ENCODE measurements at regions not wholly inside any gene's neighbourhood (a gene's known extent, or its start where the extent isn't known, plus 50 kb on each side); places are given as distances from the start of the nearest gene placed in this dataset.

DNA sequence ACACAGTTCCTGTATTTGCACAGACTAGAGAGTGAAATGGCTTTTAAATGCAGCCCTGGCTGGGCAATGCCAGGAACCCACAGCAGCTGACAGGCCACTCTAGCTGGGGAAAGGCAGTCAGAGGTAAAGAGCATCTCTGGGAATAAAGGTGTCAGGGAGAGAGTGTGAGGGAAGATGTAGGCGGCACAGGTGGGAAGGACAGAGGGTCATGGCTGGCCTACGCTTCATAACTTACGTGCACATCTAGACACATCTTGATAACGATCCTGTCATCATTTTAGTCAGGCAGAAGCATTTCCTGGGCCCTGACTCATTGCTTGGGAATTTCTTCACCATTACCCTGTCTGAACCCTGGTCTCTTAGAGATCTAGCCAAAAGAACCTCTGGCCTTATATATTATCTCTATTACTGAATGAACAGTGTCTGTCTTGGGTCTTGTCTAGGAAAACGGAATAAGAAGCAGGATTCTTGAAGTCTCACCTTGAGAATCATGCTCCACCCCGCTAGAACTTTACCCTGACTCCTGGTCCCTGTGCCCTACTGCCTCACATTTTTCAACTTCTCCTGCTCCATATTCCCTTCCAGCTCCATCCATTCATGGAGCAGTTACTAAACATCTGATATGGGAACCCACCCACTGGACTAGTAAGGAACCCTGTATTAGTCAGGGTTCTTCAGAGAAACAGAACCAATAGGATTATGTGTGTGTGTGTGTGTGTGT is 106.4 kb upstream of the ELL2 start:
- TSS peak; percentile 99 for BruUV-seq (replicated peaks)
- no peaks in the 10 kb centered on the region for H3K27me3 ChIP-seq (ENCODE audit: insufficient read depth, low read length)
- peak overlapping the region; percentile 66 for H2AFZ ChIP-seq (ENCODE audit: low read depth, low read length, poor library complexity, severe bottlenecking)
- H3K27ac ChIP-seq (ENCODE audit: low read depth, low read length) = peak overlapping the region; percentile 2; the same call in 1 of the 2 replicates
- no peaks in the 10 kb centered on the region for H3K79me2 ChIP-seq (ENCODE audit: insufficient read depth, low read length)
- ChIA-PET RAD21 (ENCODE audit: low non-redundant PET in 1 of 2, low total read pairs in 2 of 2, uncharacterized antibody in 2 of 2, unreplicated experiment in 2 of 2) (no interaction called here), POLR2A (interaction anchor here (0.7 to 1.7 kb wide), 3 partner anchors 11 to 106 kb away, joined by 3 to 26 read pairs (median 3); partner anchors contain the start of gene ELL2), CTCF (no interaction called here)
- peak; percentile 77 for DNase-seq (ENCODE audit: low read depth, low spot score)
- H3K4me3 ChIP-seq (replicated peaks in 1 of 2; ENCODE audit: low read depth in 1 of 2, low read length in 2 of 2) = peak overlapping the region in 1 of 2 experiments; percentile 29; a peak in 2 of 4 replicates
- H3K9me3 ChIP-seq (ENCODE audit: control insufficient read depth in 1 of 2, insufficient read depth in 1 of 2, low read depth in 1 of 2, low read length in 2 of 2) = no peaks in the 10 kb centered on the region
- H3K9me2 ChIP-seq (ENCODE audit: insufficient read depth) = no peaks in the 10 kb centered on the region
- H3K4me1 ChIP-seq (ENCODE audit: control insufficient read depth in 1 of 2, insufficient read depth in 2 of 2, low read length in 2 of 2) = peaks cover 8 to 27% of the 10 kb centered on the region in 2 experiments
- peak overlapping the region; percentile 25; the same call in 1 of the 2 replicates for H3K9ac ChIP-seq (ENCODE audit: low read length)
- peak; percentile 89 for ATAC-seq
- H3K4me2 ChIP-seq (ENCODE audit: low read length) = peak overlapping the region; percentile 74
- no peaks in the 10 kb centered on the region for H3K36me3 ChIP-seq (ENCODE audit: control insufficient read depth in 1 of 2, insufficient read depth in 2 of 2, low read length in 2 of 2)
- H4K20me1 ChIP-seq (ENCODE audit: insufficient read depth) = no peaks in the 10 kb centered on the region
- intact Hi-C loops (cut with micrococcal nuclease) = no loop called here
- TF ChIP-seq SRF (IDR thresholded peaks at IDR 0.05; ENCODE audit: low read depth) (no peak), EZH2 (IDR thresholded peaks at IDR 0.05) (no peak), EZH2phosphoT487 (IDR thresholded peaks at IDR 0.05; ENCODE audit: borderline replicate concordance) (no peak), RAD21 (IDR thresholded peaks at IDR 0.05; ENCODE audit: low read depth) (no peak; the same call in 1 of the 2 replicates), TCF7L2 (IDR thresholded peaks at IDR 0.05; ENCODE audit: borderline replicate concordance, extremely low read depth, insufficient read depth, insufficient read length) (no peak), POLR2A (IDR thresholded peaks at IDR 0.05; ENCODE audit: borderline replicate concordance, extremely low read depth, insufficient read depth, insufficient read length) (peak; percentile 97), ZNF274 (IDR thresholded peaks at IDR 0.05; ENCODE audit: low read depth, low read length) (no peak), JUND (IDR thresholded peaks at IDR 0.05) (peak; percentile 82), CBX3 (IDR thresholded peaks at IDR 0.05; ENCODE audit: low read depth) (peak; percentile 68; the same call in 1 of the 2 replicates), EGR1 (IDR thresholded peaks at IDR 0.05; ENCODE audit: low read depth) (no peak), YY1 (IDR thresholded peaks at IDR 0.05; ENCODE audit: extremely low read depth, insufficient replicate concordance, low read depth, low read length) (peak; percentile 67), ELF1 (IDR thresholded peaks at IDR 0.05; ENCODE audit: borderline replicate concordance, low read depth) (no peak), CEBPB (IDR thresholded peaks at IDR 0.05; ENCODE audit: low read depth) (no peak), SP1 (IDR thresholded peaks at IDR 0.05; ENCODE audit: low read depth) (peak; percentile 70), POLR2AphosphoS5 (IDR thresholded peaks at IDR 0.05; ENCODE audit: low read depth, low read length) (peak; percentile 82)
- TF ChIP-seq, protein P1, sequence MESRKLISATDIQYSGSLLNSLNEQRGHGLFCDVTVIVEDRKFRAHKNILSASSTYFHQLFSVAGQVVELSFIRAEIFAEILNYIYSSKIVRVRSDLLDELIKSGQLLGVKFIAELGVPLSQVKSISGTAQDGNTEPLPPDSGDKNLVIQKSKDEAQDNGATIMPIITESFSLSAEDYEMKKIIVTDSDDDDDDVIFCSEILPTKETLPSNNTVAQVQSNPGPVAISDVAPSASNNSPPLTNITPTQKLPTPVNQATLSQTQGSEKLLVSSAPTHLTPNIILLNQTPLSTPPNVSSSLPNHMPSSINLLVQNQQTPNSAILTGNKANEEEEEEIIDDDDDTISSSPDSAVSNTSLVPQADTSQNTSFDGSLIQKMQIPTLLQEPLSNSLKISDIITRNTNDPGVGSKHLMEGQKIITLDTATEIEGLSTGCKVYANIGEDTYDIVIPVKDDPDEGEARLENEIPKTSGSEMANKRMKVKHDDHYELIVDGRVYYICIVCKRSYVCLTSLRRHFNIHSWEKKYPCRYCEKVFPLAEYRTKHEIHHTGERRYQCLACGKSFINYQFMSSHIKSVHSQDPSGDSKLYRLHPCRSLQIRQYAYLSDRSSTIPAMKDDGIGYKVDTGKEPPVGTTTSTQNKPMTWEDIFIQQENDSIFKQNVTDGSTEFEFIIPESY (IDR thresholded peaks at IDR 0.05; ENCODE audit: extremely low read depth, insufficient replicate concordance, low read length) = peak; percentile 24
- TF ChIP-seq, protein P2, sequence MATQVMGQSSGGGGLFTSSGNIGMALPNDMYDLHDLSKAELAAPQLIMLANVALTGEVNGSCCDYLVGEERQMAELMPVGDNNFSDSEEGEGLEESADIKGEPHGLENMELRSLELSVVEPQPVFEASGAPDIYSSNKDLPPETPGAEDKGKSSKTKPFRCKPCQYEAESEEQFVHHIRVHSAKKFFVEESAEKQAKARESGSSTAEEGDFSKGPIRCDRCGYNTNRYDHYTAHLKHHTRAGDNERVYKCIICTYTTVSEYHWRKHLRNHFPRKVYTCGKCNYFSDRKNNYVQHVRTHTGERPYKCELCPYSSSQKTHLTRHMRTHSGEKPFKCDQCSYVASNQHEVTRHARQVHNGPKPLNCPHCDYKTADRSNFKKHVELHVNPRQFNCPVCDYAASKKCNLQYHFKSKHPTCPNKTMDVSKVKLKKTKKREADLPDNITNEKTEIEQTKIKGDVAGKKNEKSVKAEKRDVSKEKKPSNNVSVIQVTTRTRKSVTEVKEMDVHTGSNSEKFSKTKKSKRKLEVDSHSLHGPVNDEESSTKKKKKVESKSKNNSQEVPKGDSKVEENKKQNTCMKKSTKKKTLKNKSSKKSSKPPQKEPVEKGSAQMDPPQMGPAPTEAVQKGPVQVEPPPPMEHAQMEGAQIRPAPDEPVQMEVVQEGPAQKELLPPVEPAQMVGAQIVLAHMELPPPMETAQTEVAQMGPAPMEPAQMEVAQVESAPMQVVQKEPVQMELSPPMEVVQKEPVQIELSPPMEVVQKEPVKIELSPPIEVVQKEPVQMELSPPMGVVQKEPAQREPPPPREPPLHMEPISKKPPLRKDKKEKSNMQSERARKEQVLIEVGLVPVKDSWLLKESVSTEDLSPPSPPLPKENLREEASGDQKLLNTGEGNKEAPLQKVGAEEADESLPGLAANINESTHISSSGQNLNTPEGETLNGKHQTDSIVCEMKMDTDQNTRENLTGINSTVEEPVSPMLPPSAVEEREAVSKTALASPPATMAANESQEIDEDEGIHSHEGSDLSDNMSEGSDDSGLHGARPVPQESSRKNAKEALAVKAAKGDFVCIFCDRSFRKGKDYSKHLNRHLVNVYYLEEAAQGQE (IDR thresholded peaks at IDR 0.05; ENCODE audit: low read depth) = no peak
- TF ChIP-seq, protein P3, sequence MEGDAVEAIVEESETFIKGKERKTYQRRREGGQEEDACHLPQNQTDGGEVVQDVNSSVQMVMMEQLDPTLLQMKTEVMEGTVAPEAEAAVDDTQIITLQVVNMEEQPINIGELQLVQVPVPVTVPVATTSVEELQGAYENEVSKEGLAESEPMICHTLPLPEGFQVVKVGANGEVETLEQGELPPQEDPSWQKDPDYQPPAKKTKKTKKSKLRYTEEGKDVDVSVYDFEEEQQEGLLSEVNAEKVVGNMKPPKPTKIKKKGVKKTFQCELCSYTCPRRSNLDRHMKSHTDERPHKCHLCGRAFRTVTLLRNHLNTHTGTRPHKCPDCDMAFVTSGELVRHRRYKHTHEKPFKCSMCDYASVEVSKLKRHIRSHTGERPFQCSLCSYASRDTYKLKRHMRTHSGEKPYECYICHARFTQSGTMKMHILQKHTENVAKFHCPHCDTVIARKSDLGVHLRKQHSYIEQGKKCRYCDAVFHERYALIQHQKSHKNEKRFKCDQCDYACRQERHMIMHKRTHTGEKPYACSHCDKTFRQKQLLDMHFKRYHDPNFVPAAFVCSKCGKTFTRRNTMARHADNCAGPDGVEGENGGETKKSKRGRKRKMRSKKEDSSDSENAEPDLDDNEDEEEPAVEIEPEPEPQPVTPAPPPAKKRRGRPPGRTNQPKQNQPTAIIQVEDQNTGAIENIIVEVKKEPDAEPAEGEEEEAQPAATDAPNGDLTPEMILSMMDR (IDR thresholded peaks at IDR 0.05 in 2 of 3, conservative IDR thresholded peaks at IDR 0.05 in 1 of 3; ENCODE audit: borderline replicate concordance in 1 of 3, insufficient read depth in 1 of 3, low read depth in 2 of 3, low read length in 2 of 3) = no peak
- TF ChIP-seq, protein P4, sequence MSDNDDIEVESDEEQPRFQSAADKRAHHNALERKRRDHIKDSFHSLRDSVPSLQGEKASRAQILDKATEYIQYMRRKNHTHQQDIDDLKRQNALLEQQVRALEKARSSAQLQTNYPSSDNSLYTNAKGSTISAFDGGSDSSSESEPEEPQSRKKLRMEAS (IDR thresholded peaks at IDR 0.05) = peak; percentile 55; the same call in 1 of the 2 replicates

Data from HCT116 (cell line).